Smooth muscle cell (in vitro differentiated cells): ENCODE measurements at regions not wholly inside any gene's neighbourhood (a gene's known extent, or its start where the extent isn't known, plus 50 kb on each side); places are given as distances from the start of the nearest gene placed in this dataset.

Experiments used
- DNase-seq: peaks from one replicate; lab custom pipeline; 2025; ENCODE audit not compliant: unreplicated experiment; lab: John Stamatoyannopoulos, UW
- H2AFZ ChIP-seq: fragments of 200-600 bp; sonication (generic); 2 replicates; pipeline ENCODE4 v1.6.0; 2016; ENCODE audit warnings: antibody characterized with exemption, low read depth, mild to moderate bottlenecking
- H3F3A ChIP-seq: fragments of 200-600 bp; sonication (generic); 2 replicates; pipeline ENCODE4 v1.6.0; 2017; ENCODE audit warnings: antibody characterized with exemption, low read depth
- H3K27ac ChIP-seq: fragments of 200-600 bp; sonication (generic); 2 replicates; pipeline ENCODE4 v1.5.1; 2016; ENCODE audit warnings: low read depth, mild to moderate bottlenecking
- H3K27me3 ChIP-seq: fragments of 200-600 bp; sonication (generic); 2 replicates; pipeline ENCODE4 v1.6.1; 2016; ENCODE audit warnings: low read depth, mild to moderate bottlenecking
- H3K36me3 ChIP-seq: fragments of 200-600 bp; sonication (generic); 2 replicates; pipeline ENCODE4 v1.5.1; 2016; ENCODE audit warnings: low read depth
- H3K4me1 ChIP-seq: fragments of 200-600 bp; sonication (generic); 2 replicates; pipeline ENCODE4 v1.5.1; 2016; ENCODE audit warnings: low read depth
- H3K4me2 ChIP-seq: fragments of 200-600 bp; sonication (generic); 2 replicates; pipeline ENCODE4 v1.6.0; 2016; ENCODE audit warnings: mild to moderate bottlenecking
- H3K4me3 ChIP-seq: fragments of 200-600 bp; sonication (generic); 2 replicates; pipeline ENCODE4 v1.5.1; 2016; ENCODE audit warnings: mild to moderate bottlenecking
- H3K79me2 ChIP-seq: fragments of 200-600 bp; sonication (generic); 2 replicates; pipeline ENCODE4 v1.6.0; 2016; ENCODE audit warnings: low read depth, mild to moderate bottlenecking
- H3K9ac ChIP-seq: fragments of 200-600 bp; sonication (generic); 2 replicates; pipeline ENCODE4 v1.6.0; 2016; ENCODE audit warnings: low read depth
- H3K9me3 ChIP-seq: fragments of 200-600 bp; sonication (generic); replicated peaks from 2 replicates; pipeline ENCODE4 v1.5.1; 2016; ENCODE audit warnings: low read depth
- H4K20me1 ChIP-seq: fragments of 200-600 bp; sonication (generic); 2 replicates; pipeline ENCODE4 v1.6.0; 2016; ENCODE audit warnings: low read depth
- WGBS: methylation state at CpG from one replicate; pipeline ENCODE4 v1.1.7; 2016; ENCODE audit warnings: low lambda C conversion rate; 5-methylcytosine and 5-hydroxymethylcytosine counted together
- TF ChIP-seq, protein P1 (sequence below): fragments of 200-600 bp; sonication (generic); IDR thresholded peaks from 2 replicates; pipeline ENCODE4 v1.5.1; 2017; ENCODE audit warnings: borderline replicate concordance, mild to moderate bottlenecking, antibody characterized with exemption; ENCODE audit not compliant: insufficient read depth, poor library complexity, severe bottlenecking

DNA sequence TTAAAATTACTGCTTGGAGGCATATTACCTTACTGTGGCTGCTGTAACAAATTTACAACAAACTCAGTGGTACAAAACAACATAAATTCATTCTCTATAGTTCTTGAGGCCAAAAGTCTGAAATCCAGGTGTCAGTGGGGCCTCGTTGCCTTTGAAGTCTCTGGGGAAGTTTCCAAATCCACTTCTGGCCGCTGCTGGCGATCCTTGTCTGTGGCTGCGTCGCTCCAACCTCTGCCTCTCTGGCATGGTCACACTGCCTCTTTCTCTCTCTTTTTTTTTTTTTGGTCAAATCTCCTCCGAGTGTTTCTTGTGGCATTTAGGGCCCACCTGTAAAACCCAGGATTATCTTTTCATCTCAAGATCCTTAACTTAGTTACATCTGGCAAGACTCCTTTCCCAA lies 182.8 kb downstream of the ST6GAL2 start:
- H3K36me3 ChIP-seq, result no peaks in the 10 kb centered on the region
- TF ChIP-seq, protein P1, sequence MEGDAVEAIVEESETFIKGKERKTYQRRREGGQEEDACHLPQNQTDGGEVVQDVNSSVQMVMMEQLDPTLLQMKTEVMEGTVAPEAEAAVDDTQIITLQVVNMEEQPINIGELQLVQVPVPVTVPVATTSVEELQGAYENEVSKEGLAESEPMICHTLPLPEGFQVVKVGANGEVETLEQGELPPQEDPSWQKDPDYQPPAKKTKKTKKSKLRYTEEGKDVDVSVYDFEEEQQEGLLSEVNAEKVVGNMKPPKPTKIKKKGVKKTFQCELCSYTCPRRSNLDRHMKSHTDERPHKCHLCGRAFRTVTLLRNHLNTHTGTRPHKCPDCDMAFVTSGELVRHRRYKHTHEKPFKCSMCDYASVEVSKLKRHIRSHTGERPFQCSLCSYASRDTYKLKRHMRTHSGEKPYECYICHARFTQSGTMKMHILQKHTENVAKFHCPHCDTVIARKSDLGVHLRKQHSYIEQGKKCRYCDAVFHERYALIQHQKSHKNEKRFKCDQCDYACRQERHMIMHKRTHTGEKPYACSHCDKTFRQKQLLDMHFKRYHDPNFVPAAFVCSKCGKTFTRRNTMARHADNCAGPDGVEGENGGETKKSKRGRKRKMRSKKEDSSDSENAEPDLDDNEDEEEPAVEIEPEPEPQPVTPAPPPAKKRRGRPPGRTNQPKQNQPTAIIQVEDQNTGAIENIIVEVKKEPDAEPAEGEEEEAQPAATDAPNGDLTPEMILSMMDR, result no peak
- H3K79me2 ChIP-seq, result no peaks in the 10 kb centered on the region
- DNase-seq, result no peak
- WGBS, result 82% methylated on average over 6 of the region's 6 CpGs
- H3F3A ChIP-seq, result no peaks in the 10 kb centered on the region
- no peak overlapping the region for H3K4me3 ChIP-seq
- H3K4me1 ChIP-seq, result no peaks in the 10 kb centered on the region
- no peak overlapping the region for H3K9ac ChIP-seq
- no peak overlapping the region for H2AFZ ChIP-seq
- no peaks in the 10 kb centered on the region for H3K9me3 ChIP-seq
- no peak overlapping the region for H3K4me2 ChIP-seq
- no peaks in the 10 kb centered on the region for H3K27me3 ChIP-seq
- H4K20me1 ChIP-seq, result no peaks in the 10 kb centered on the region
- H3K27ac ChIP-seq, result no peak overlapping the region

DNA sequence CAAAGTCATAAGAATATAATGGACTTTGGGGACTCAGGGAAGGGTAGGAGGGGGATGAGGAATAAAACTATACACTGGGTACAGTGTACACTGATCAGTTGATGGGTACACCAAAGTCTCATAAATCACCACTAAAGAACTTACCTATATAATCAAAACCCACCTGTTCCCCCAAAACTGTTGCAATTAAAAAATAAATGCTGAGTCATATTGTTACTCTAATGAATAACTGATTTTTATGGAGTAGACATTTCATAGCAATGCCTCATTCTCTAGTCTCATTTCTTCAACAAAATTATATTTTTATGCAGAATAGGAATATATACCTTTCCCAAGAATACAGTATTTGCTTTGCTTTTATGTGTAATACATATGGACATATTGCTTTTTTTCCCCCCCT lies 181.2 kb downstream of the ST6GAL2 start:
- Histone ChIP-seq H3K9me3 (no peaks in the 10 kb centered on the region), H3K27me3 (no peaks in the 10 kb centered on the region), H3K27ac (no peak overlapping the region), H4K20me1 (no peaks in the 10 kb centered on the region), H3K4me2 (no peak overlapping the region), H3K36me3 (no peaks in the 10 kb centered on the region), H3K9ac (no peak overlapping the region), H3K79me2 (no peaks in the 10 kb centered on the region), H3K4me3 (no peak overlapping the region), H2AFZ (no peak overlapping the region), H3F3A (no peaks in the 10 kb centered on the region), H3K4me1 (no peaks in the 10 kb centered on the region)
- TF ChIP-seq, protein P1, result no peak
- no peak for DNase-seq

DNA sequence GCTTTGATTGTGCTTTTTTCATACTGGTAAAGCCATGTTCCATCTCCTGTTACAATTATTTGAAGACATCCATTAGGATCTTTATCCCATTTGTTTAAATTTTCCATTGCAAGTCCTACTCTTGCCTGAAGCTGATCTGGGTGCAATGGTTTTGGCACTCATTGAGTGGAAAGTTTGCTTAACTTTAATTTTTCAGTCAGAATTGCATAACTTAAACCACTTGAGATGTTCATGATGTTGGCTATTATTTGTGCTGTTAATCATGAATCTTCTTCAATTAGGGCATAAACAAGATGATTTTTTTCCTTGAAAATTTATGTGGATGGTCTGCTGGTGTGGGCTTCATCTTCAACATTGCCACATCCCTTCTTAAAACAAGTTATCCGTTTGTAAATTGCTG lies 180.1 kb downstream of the ST6GAL2 start:
- Histone ChIP-seq H3K79me2 (no peaks in the 10 kb centered on the region), H4K20me1 (no peaks in the 10 kb centered on the region), H3K27me3 (no peaks in the 10 kb centered on the region), H3K4me3 (no peak overlapping the region), H3K4me2 (no peak overlapping the region), H3K36me3 (no peaks in the 10 kb centered on the region), H3F3A (no peaks in the 10 kb centered on the region), H2AFZ (no peak overlapping the region), H3K9me3 (no peaks in the 10 kb centered on the region), H3K27ac (no peak overlapping the region), H3K9ac (no peak overlapping the region), H3K4me1 (no peaks in the 10 kb centered on the region)
- WGBS, result 84% methylated on average over 1 of the region's 1 CpG
- DNase-seq, result no peak
- TF ChIP-seq, protein P1, result no peak

DNA sequence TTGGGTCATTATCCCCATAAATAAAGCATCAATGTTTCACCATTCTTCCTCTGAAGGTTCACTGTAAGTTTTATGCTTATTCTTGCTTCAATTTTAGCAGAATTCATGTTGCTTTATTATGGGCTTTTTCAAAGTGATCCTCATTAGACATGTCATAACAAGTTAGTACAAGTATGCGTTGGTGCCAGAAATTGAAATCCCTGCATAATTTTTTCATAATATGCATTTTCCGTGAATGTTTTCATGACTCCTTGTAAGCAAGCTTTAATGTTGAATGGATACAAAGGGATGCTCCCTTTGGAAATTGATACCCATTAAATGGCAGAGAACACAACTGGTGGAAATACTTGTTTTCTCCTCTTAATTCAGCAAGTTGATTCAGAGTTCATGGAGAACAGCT lies 179.7 kb downstream of the ST6GAL2 start:
- no peaks in the 10 kb centered on the region for H3K4me1 ChIP-seq
- no peaks in the 10 kb centered on the region for H4K20me1 ChIP-seq
- WGBS, result 90% methylated on average over 2 of the region's 2 CpGs
- H3K4me2 ChIP-seq, result no peak overlapping the region
- DNase-seq, result no peak
- H3K79me2 ChIP-seq, result no peaks in the 10 kb centered on the region
- H2AFZ ChIP-seq, result no peak overlapping the region
- H3K27ac ChIP-seq, result no peak overlapping the region
- no peak overlapping the region for H3K9ac ChIP-seq
- H3K27me3 ChIP-seq, result no peaks in the 10 kb centered on the region
- no peak overlapping the region for H3K4me3 ChIP-seq
- no peaks in the 10 kb centered on the region for H3K9me3 ChIP-seq
- H3F3A ChIP-seq, result no peaks in the 10 kb centered on the region
- H3K36me3 ChIP-seq, result no peaks in the 10 kb centered on the region
- TF ChIP-seq, protein P1, result no peak
